ENCODE measurements at regions not wholly inside any gene's neighbourhood (a gene's known extent, or its start where the extent isn't known, plus 50 kb on each side); places are given as distances from the start of the nearest gene placed in this dataset.

DNA sequence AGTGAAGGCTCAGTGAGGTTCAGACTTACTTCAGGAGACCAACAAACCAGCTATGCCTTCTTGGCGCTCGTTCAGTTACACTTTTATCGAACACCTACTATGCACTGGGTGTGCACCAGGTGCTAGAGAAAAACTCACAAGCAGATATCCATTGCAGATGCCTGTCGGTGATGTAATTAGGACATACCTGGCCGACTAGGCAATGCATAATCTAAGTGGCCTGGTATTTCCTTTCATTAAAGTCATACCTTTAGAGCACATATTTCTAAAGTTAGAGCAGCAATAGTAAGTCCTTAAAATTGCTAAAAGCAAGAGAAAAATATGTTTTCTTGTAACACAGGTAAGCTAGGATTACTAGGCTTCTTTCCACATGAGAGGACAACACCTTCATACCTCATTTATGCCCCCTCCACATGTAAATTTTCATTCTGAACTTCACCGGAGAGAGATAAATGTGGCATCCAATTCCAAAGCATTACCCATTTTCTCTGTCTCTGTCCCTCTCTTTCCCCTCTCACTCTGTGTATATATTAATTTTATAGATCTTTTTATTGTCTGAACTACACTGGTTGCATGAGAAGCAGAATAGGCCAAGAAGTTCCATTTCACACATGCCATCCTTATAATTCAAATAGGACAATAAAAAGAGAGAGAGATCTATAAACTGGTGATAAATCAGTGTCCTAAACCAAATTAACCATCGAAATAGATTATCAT lies 242.2 kb downstream of the SPTSSA start:
- TF ChIP-seq, protein P1, sequence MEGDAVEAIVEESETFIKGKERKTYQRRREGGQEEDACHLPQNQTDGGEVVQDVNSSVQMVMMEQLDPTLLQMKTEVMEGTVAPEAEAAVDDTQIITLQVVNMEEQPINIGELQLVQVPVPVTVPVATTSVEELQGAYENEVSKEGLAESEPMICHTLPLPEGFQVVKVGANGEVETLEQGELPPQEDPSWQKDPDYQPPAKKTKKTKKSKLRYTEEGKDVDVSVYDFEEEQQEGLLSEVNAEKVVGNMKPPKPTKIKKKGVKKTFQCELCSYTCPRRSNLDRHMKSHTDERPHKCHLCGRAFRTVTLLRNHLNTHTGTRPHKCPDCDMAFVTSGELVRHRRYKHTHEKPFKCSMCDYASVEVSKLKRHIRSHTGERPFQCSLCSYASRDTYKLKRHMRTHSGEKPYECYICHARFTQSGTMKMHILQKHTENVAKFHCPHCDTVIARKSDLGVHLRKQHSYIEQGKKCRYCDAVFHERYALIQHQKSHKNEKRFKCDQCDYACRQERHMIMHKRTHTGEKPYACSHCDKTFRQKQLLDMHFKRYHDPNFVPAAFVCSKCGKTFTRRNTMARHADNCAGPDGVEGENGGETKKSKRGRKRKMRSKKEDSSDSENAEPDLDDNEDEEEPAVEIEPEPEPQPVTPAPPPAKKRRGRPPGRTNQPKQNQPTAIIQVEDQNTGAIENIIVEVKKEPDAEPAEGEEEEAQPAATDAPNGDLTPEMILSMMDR (IDR thresholded peaks at IDR 0.05), result no peak
- no peak for TF ChIP-seq POLR2A (IDR thresholded peaks at IDR 0.05)

All from Peyer's patch (tissue), 4 donors.